ENCODE measurements at regions not wholly inside any gene's neighbourhood (a gene's known extent, or its start where the extent isn't known, plus 50 kb on each side); places are given as distances from the start of the nearest gene placed in this dataset.

DNA sequence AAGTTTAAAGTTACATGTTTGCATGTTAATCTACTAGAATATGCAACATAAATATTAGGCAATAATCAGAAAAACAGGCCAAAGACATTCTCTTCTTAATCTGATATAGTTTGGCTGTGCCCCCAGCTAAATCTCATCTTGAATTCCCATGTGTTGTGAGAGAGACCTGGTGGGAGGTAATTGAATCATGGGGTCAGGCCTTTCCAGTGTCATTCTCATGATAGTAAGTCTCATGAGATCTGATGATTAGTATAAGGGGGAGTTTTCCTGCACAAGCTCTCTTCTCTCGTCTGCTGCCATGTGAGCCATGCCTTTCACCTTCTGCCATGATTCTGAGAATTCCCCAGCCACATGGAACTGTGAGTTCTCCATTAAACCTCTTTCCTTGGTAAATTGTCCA, 1241.7 kb upstream of the ADGRB3 start:
- peaks cover 6% of the 10 kb centered on the region for H3K9me3 Mint-ChIP-seq (ENCODE audit: low read depth, unreplicated experiment)
- no TSS peak for BruUV-seq (replicated peaks)
- no peak overlapping the region for H3K4me3 Mint-ChIP-seq (ENCODE audit: low read depth, unreplicated experiment)
- intact Hi-C loops (cut with micrococcal nuclease; ENCODE audit: unreplicated experiment): no loop called here
- H3K36me3 Mint-ChIP-seq (ENCODE audit: insufficient read depth, unreplicated experiment): no peaks in the 10 kb centered on the region
- H3K27me3 Mint-ChIP-seq (ENCODE audit: unreplicated experiment): no peaks in the 10 kb centered on the region
- no peak overlapping the region for H3K27ac Mint-ChIP-seq (ENCODE audit: unreplicated experiment)
- no peaks in the 10 kb centered on the region for H3K4me1 Mint-ChIP-seq (ENCODE audit: low read depth, unreplicated experiment)
- CTCF ChIA-PET: no interaction called here
- DNase-seq: no peak
- TF ChIP-seq, protein P1, sequence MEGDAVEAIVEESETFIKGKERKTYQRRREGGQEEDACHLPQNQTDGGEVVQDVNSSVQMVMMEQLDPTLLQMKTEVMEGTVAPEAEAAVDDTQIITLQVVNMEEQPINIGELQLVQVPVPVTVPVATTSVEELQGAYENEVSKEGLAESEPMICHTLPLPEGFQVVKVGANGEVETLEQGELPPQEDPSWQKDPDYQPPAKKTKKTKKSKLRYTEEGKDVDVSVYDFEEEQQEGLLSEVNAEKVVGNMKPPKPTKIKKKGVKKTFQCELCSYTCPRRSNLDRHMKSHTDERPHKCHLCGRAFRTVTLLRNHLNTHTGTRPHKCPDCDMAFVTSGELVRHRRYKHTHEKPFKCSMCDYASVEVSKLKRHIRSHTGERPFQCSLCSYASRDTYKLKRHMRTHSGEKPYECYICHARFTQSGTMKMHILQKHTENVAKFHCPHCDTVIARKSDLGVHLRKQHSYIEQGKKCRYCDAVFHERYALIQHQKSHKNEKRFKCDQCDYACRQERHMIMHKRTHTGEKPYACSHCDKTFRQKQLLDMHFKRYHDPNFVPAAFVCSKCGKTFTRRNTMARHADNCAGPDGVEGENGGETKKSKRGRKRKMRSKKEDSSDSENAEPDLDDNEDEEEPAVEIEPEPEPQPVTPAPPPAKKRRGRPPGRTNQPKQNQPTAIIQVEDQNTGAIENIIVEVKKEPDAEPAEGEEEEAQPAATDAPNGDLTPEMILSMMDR (IDR thresholded peaks at IDR 0.05; ENCODE audit: unreplicated experiment): no peak

DNA sequence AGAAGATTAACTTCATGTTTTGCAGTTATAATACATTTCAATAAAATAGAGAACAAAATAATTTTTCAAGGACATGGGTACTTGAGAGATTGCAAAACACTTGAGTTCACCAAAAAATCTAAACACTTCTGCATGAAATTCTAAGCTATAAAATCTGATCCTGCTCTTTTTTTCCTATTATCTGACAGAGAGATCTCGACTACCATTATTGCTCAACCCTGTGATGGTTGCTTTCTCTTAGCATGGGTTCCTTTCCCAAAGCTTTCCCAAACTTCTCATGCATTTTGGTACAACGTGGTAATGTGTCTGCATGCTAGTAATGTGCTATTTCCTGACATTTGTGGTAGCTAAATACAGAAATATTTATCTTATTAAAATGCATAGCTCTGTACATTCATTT, 1243.1 kb upstream of the ADGRB3 start:
- CTCF ChIA-PET: no interaction called here
- H3K27ac Mint-ChIP-seq (ENCODE audit: unreplicated experiment): no peak overlapping the region
- no TSS peak for BruUV-seq (replicated peaks)

DNA sequence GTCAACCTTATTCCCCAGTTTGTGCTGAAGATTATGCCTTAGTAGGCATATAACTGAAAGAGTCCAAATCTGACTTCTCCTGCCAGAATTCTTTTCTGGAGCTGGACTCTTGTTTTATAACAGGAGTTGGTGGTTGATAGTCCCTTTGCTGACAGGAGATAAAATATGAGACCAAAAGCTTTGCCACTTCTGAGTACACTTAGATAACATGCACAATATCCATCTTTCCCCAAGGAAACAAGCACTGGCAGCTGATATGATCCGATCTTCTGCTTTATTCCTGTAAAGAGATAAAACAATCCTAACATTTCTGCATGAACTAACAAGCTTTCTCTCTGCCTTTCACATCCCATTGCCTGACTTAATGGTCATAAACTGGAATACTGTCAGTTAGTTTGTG, 1265.4 kb upstream of the ADGRB3 start:
- BruUV-seq (replicated peaks): no TSS peak
- intact Hi-C loops (cut with micrococcal nuclease; ENCODE audit: unreplicated experiment): no loop called here
- DNase-seq: no peak
- CTCF ChIA-PET: no interaction called here
- no peak overlapping the region for H3K27ac Mint-ChIP-seq (ENCODE audit: unreplicated experiment)
- no peaks in the 10 kb centered on the region for H3K9me3 Mint-ChIP-seq (ENCODE audit: low read depth, unreplicated experiment)
- H3K4me1 Mint-ChIP-seq (ENCODE audit: low read depth, unreplicated experiment): no peaks in the 10 kb centered on the region
- TF ChIP-seq, protein P1 (IDR thresholded peaks at IDR 0.05; ENCODE audit: unreplicated experiment): no peak
- H3K27me3 Mint-ChIP-seq (ENCODE audit: unreplicated experiment): no peaks in the 10 kb centered on the region
- no peaks in the 10 kb centered on the region for H3K36me3 Mint-ChIP-seq (ENCODE audit: insufficient read depth, unreplicated experiment)
- H3K4me3 Mint-ChIP-seq (ENCODE audit: low read depth, unreplicated experiment): no peak overlapping the region

More for the DNA sequence above, 1243.1 kb upstream of the ADGRB3 start:
- no peak for DNase-seq
- TF ChIP-seq, protein P1 (IDR thresholded peaks at IDR 0.05; ENCODE audit: unreplicated experiment): no peak
- Mint-ChIP-seq H3K36me3 (ENCODE audit: insufficient read depth, unreplicated experiment) (no peaks in the 10 kb centered on the region), H3K4me3 (ENCODE audit: low read depth, unreplicated experiment) (no peak overlapping the region), H3K27me3 (ENCODE audit: unreplicated experiment) (no peaks in the 10 kb centered on the region), H3K9me3 (ENCODE audit: low read depth, unreplicated experiment) (peaks cover 6% of the 10 kb centered on the region), H3K4me1 (ENCODE audit: low read depth, unreplicated experiment) (no peaks in the 10 kb centered on the region)
- intact Hi-C loops (cut with micrococcal nuclease; ENCODE audit: unreplicated experiment): no loop called here

DNA sequence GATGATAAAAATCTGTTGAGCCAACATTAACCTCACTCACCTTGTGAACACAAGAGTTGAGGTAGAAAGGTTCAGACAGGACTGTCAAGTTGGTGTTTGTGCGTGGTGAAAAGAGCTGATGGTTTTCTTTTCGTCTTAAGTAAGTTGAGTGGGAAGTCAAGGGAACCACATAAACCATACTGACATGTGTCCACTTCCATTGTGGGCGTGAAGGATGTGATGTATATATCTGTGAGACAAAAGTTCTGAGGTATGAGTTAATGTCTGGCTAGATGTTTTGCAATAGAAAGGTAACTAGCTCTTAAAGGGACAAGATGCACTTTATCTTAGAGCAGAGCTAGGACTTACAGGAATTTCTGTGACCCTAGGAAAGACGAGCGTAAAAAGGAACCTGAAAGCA, 1272.1 kb upstream of the ADGRB3 start:
- no peaks in the 10 kb centered on the region for H3K4me1 Mint-ChIP-seq (ENCODE audit: low read depth, unreplicated experiment)
- H3K27ac Mint-ChIP-seq (ENCODE audit: unreplicated experiment): no peak overlapping the region
- TF ChIP-seq, protein P1 (IDR thresholded peaks at IDR 0.05; ENCODE audit: unreplicated experiment): no peak
- intact Hi-C loops (cut with micrococcal nuclease; ENCODE audit: unreplicated experiment): no loop called here
- CTCF ChIA-PET: no interaction called here
- no peak for DNase-seq
- H3K4me3 Mint-ChIP-seq (ENCODE audit: low read depth, unreplicated experiment): no peak overlapping the region
- BruUV-seq (replicated peaks): no TSS peak
- no peaks in the 10 kb centered on the region for H3K27me3 Mint-ChIP-seq (ENCODE audit: unreplicated experiment)
- H3K36me3 Mint-ChIP-seq (ENCODE audit: insufficient read depth, unreplicated experiment): no peaks in the 10 kb centered on the region
- H3K9me3 Mint-ChIP-seq (ENCODE audit: low read depth, unreplicated experiment): no peaks in the 10 kb centered on the region

DNA sequence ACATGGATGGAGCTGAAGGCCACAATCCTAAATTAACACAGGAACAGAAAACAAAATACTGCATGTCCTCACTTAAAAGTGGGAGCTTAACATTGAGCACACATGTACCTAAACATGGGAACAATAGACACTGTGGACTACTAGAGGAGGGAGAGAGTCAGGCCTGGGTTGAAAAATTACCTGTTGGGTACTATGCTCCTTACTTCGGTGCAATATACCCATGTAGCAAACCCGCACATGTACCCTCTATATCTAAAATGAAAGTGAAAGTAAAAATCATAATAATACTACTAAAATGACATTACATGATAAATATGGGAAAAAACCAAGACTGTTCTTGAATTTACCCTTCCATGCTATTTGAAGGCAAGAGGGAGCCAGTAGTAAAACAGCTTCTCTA, 1273.8 kb upstream of the ADGRB3 start:
- DNase-seq: no peak
- H3K4me1 Mint-ChIP-seq (ENCODE audit: low read depth, unreplicated experiment): no peaks in the 10 kb centered on the region
- TF ChIP-seq, protein P1 (IDR thresholded peaks at IDR 0.05; ENCODE audit: unreplicated experiment): no peak
- H3K9me3 Mint-ChIP-seq (ENCODE audit: low read depth, unreplicated experiment): no peaks in the 10 kb centered on the region
- no peak overlapping the region for H3K4me3 Mint-ChIP-seq (ENCODE audit: low read depth, unreplicated experiment)
- intact Hi-C loops (cut with micrococcal nuclease; ENCODE audit: unreplicated experiment): no loop called here
- no peaks in the 10 kb centered on the region for H3K36me3 Mint-ChIP-seq (ENCODE audit: insufficient read depth, unreplicated experiment)
- H3K27me3 Mint-ChIP-seq (ENCODE audit: unreplicated experiment): no peaks in the 10 kb centered on the region
- no TSS peak for BruUV-seq (replicated peaks)
- CTCF ChIA-PET: no interaction called here
- no peak overlapping the region for H3K27ac Mint-ChIP-seq (ENCODE audit: unreplicated experiment)

Data from Calu3 (cell line).